ENCODE measurements at regions not wholly inside any gene's neighbourhood (a gene's known extent, or its start where the extent isn't known, plus 50 kb on each side); places are given as distances from the start of the nearest gene placed in this dataset.

- no peak for TF ChIP-seq CTCF (conservative IDR thresholded peaks at IDR 0.05; ENCODE audit: low read depth, low read length)
- DNase-seq (ENCODE audit: low read depth): no peak
- no peak overlapping the region for H3K4me3 ChIP-seq (ENCODE audit: low read depth, low read length)
Measured at GRCh38 chr5:98259595-98259994, 513.9 kb upstream of the RGMB start.

- H3K4me3 ChIP-seq (ENCODE audit: low read depth, low read length): no peak overlapping the region
- TF ChIP-seq CTCF (conservative IDR thresholded peaks at IDR 0.05; ENCODE audit: low read depth, low read length): no peak
- DNase-seq (ENCODE audit: low read depth): no peak
Measured at GRCh38 chr5:98263084-98263483, 510.4 kb upstream of the RGMB start.

- TF ChIP-seq CTCF (conservative IDR thresholded peaks at IDR 0.05; ENCODE audit: low read depth, low read length): no peak
- no peak for DNase-seq (ENCODE audit: low read depth)
- no peak overlapping the region for H3K4me3 ChIP-seq (ENCODE audit: low read depth, low read length)
Measured at GRCh38 chr5:98268162-98268860, 505.2 kb upstream of the RGMB start.

DNA sequence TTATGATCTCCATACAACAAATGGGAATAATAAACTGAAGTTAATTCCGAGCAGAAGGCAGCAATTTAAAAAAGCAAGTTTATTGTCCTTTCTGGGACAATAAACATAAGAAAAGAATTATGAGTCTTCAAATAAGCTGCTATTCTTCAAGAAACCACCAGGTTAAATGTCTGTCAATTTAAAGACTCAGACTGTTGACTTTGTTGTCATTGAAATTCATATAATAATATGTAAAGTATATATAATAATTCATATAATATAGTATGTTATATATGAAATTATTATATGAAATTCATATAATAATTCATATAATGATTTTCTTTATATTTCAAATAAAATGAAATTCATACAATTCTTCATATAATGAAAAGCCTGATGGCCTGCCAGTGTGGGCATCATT, 497.5 kb upstream of the RGMB start:
- TF ChIP-seq CTCF (conservative IDR thresholded peaks at IDR 0.05; ENCODE audit: low read depth, low read length): no peak
- H3K4me3 ChIP-seq (ENCODE audit: low read depth, low read length): no peak overlapping the region
- DNase-seq (ENCODE audit: low read depth): no peak

- TF ChIP-seq CTCF (conservative IDR thresholded peaks at IDR 0.05; ENCODE audit: low read depth, low read length): no peak
- no peak overlapping the region for H3K4me3 ChIP-seq (ENCODE audit: low read depth, low read length)
- DNase-seq (ENCODE audit: low read depth): no peak
Measured at GRCh38 chr5:98282521-98282920, 490.9 kb upstream of the RGMB start.

DNA sequence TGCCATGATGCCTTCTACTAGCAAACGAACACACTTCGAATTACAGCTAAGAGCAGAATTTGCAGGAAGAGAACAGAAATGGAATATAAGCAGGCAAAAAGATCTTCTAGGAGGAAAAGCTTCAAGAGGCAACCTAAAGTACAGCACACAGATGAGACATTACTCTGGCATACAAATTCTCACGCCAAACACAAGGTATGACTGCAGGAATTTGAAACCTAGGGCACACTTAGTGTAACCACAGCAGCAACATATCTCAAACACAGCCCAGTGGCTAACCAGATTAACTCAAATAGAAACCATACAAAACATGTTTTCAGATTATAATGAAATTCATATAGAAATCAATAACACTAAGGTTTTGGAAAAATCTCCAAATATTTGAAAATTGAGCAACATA, 481.0 kb upstream of the RGMB start:
- H3K4me3 ChIP-seq (ENCODE audit: low read depth, low read length): no peak overlapping the region
- TF ChIP-seq CTCF (conservative IDR thresholded peaks at IDR 0.05; ENCODE audit: low read depth, low read length): no peak
- no peak for DNase-seq (ENCODE audit: low read depth)

- no peak for DNase-seq (ENCODE audit: low read depth)
- TF ChIP-seq CTCF (conservative IDR thresholded peaks at IDR 0.05; ENCODE audit: low read depth, low read length): no peak
- H3K4me3 ChIP-seq (ENCODE audit: low read depth, low read length): no peak overlapping the region
Measured at GRCh38 chr5:98296426-98296825, 477.0 kb upstream of the RGMB start.
